Upper lobe of left lung (tissue), 4 donors: ENCODE measurements at regions not wholly inside any gene's neighbourhood (a gene's known extent, or its start where the extent isn't known, plus 50 kb on each side); places are given as distances from the start of the nearest gene placed in this dataset.

ENCODE experiments used
- EP300 ChIP-seq, 4 donors: sonication (generic); formaldehyde crosslinking; IDR thresholded peaks; one replicate each; pipeline ENCODE4 v1.5.1; 2017; ENCODE audit warnings: antibody characterized with exemption in 4 of 4, control low read depth in 2 of 4
- POLR2A ChIP-seq, 4 donors: fragments of 450-650 bp; IDR thresholded peaks; one replicate each; pipeline ENCODE4 v1.5.1; 2016 to 2017; ENCODE audit warnings: antibody characterized with exemption in 4 of 4, mild to moderate bottlenecking in 2 of 4
- POLR2AphosphoS5 ChIP-seq, 2 donors: sonication (generic); formaldehyde crosslinking; IDR thresholded peaks; one replicate each; pipeline ENCODE4 v1.5.1; 2017; ENCODE audit warnings: antibody characterized with exemption in 2 of 2
- TF ChIP-seq, protein P1 (sequence below), 6 experiments: fragments of 450-650 bp in 4 of 6; fragments of 200-600 bp in 2 of 6; sonication (generic) in 2 of 6; IDR thresholded peaks; one replicate each; pipeline ENCODE4 v1.5.1; 2016 to 2019; ENCODE audit warnings: antibody characterized with exemption in 6 of 6

DNA sequence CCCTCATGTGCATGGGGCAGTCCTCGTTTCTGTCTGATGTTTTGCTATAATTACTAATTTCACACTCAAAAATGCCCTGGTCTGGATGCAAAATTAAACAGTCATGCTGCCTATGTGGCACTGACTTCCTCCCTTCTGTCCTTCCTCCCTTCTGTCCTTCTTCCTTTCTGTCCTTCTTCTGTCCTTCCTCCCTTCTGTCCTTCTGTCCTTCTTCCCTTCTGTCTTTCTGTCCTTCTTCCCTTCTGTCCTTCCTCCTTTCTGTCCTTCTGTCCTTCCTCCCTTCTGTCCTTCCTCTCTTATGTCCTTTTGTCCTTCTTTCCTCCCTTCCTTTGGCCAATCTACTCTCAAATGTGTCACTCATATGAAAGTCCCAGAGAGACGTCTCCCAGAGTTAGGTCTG is 93.8 kb downstream of the IRF8 start:
- TF ChIP-seq, protein P1, sequence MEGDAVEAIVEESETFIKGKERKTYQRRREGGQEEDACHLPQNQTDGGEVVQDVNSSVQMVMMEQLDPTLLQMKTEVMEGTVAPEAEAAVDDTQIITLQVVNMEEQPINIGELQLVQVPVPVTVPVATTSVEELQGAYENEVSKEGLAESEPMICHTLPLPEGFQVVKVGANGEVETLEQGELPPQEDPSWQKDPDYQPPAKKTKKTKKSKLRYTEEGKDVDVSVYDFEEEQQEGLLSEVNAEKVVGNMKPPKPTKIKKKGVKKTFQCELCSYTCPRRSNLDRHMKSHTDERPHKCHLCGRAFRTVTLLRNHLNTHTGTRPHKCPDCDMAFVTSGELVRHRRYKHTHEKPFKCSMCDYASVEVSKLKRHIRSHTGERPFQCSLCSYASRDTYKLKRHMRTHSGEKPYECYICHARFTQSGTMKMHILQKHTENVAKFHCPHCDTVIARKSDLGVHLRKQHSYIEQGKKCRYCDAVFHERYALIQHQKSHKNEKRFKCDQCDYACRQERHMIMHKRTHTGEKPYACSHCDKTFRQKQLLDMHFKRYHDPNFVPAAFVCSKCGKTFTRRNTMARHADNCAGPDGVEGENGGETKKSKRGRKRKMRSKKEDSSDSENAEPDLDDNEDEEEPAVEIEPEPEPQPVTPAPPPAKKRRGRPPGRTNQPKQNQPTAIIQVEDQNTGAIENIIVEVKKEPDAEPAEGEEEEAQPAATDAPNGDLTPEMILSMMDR (IDR thresholded peaks at IDR 0.05): no peak
- TF ChIP-seq POLR2AphosphoS5 (IDR thresholded peaks at IDR 0.05): no peak
- TF ChIP-seq EP300 (IDR thresholded peaks at IDR 0.05): no peak
- TF ChIP-seq POLR2A (IDR thresholded peaks at IDR 0.05): no peak
